Activated T-cell treated with anti-CD3 and anti-CD28 coated beads, Interleukin-2, amount 50 U/mL, for 4 hours (primary cell): ENCODE measurements at regions not wholly inside any gene's neighbourhood (a gene's known extent, or its start where the extent isn't known, plus 50 kb on each side); places are given as distances from the start of the nearest gene placed in this dataset.

Experiments
- ATAC-seq, 2 donors: fragments of 200-7000 bp; cut with Tn5 transposase; one replicate each; pipeline ENCODE4 v1.10.0; 2021
- DNase-seq: peaks from one replicate; pipeline ENCODE4 v3.0.0-alpha.2; 2020
- H3K27me3 Mint-ChIP-seq: one replicate; pipeline ENCODE4 v1.8.0; 2021; ENCODE audit warnings: low read depth, mixed read lengths
- H3K36me3 Mint-ChIP-seq: one replicate; pipeline ENCODE4 v1.8.0; 2022; ENCODE audit warnings: mixed read lengths; ENCODE audit not compliant: insufficient read depth
- H3K4me1 Mint-ChIP-seq: one replicate; pipeline ENCODE4 v1.8.0; 2021; ENCODE audit warnings: low read depth, mixed read lengths
- H3K4me3 Mint-ChIP-seq: one replicate; pipeline ENCODE4 v1.8.0; 2021; ENCODE audit warnings: mild to moderate bottlenecking, moderate library complexity, mixed read lengths
- H3K9me3 Mint-ChIP-seq: one replicate; pipeline ENCODE4 v1.8.0; 2021; ENCODE audit warnings: mixed read lengths

DNA sequence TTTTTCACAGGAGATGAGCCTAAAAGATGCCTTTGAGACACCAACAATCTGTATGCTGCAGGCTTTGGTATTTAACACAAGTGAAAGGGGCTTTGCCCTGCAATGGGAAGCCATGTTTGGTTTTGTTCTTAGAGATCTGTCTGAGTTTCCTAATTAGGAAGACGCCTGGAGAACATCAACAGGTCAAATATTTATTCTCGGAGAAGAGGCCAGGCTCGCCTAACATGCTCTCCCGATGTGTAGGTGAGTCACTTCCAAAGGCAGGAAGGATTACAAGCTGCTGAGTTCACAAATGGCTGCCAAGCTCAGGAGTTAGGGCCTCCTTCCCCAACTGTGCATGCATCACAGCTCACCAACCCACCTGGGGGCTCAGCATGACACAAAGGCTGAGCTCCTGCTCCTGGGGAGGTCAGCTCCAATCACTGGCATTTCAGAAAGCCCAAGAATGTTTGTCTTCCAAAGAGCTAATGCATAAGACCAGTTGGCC lies 119.5 kb upstream of the PRICKLE2 start:
- no peak overlapping the region for H3K4me3 Mint-ChIP-seq
- no peaks in the 10 kb centered on the region for H3K9me3 Mint-ChIP-seq
- DNase-seq (no peak), ATAC-seq (no peak)
- H3K36me3 Mint-ChIP-seq = no peaks in the 10 kb centered on the region
- H3K27me3 Mint-ChIP-seq = peaks cover 7% of the 10 kb centered on the region
- H3K4me1 Mint-ChIP-seq = no peaks in the 10 kb centered on the region

DNA sequence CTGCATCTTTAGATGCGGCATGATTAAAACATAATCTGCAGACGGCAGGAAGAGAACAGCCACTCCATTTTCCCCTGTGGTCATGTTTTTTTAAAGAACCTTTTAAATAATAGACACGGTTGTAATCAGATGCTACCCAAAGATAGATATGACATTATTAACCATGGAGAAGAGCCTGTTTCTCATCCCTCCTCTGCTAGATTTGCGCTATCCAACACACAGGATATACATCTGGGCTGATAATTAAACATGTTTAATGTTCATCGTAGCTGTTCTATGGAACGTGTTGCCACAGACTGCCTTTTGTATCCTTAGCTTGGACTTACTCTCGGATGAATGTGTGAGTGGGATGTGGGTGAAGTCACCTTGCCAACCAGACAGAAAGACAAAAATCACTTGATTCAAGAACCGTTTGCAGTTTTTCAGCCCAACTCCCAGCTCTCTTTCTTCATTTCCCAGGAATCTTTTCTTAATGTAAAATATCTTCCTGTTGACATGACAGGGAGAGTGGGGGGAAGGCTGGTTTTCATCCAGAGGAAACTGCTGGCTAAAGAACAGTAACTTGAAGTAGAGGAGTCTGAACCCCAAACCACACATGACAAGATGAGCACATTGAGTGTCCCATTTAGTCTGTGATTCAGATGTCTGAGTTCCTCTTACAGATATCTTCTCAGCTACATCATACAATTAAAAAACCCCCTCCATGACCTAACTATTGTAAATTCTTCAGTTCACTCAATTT lies 118.6 kb upstream of the PRICKLE2 start:
- ATAC-seq = no peak

DNA sequence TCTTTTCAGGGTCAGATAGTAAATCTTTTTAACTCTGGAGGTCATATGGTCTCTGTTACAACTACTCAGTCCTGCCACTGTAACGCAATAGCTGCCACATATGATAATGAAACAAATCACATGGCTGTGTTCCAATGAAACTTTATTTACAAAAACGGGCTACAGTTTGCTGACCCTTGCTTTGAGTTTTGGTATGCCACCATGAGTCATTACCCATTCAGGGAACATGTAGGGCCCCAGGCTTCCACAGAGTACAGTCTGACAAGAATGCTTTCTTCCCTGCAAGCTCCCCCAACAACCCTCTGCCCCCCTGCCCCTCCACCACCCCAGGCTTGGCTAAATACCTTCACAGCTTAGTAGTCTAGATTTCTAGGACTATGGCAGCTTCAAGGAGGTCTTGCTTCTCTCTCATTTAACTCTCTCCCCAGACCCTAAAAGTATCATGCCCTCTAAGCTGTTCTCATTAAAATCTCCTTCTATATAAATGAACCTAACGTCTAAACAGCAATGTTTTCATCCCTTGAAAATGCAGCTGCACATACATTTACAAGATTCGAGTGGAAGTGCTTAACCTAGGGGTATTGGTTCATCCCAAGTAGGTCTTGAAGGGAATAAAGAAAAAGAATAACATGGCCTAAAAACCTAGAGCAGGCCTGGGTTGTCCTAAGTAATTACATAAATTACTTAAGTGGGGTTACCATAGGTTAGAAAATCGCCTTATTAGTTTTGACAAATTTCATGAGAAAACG lies 117.8 kb upstream of the PRICKLE2 start:
- ATAC-seq = no peak
- Mint-ChIP-seq H3K4me3 (no peak overlapping the region), H3K36me3 (no peaks in the 10 kb centered on the region), H3K4me1 (no peaks in the 10 kb centered on the region), H3K27me3 (peaks cover 6% of the 10 kb centered on the region), H3K9me3 (no peaks in the 10 kb centered on the region)
- DNase-seq = no peak

More for the DNA sequence above, 118.6 kb upstream of the PRICKLE2 start:
- Mint-ChIP-seq H3K36me3 (no peaks in the 10 kb centered on the region), H3K4me3 (no peak overlapping the region), H3K4me1 (no peaks in the 10 kb centered on the region), H3K9me3 (no peaks in the 10 kb centered on the region), H3K27me3 (peaks cover 7% of the 10 kb centered on the region)
- DNase-seq = no peak

- Mint-ChIP-seq H3K9me3 (no peaks in the 10 kb centered on the region), H3K4me3 (no peak overlapping the region), H3K4me1 (no peaks in the 10 kb centered on the region), H3K27me3 (peaks cover 3% of the 10 kb centered on the region), H3K36me3 (no peaks in the 10 kb centered on the region)
- ATAC-seq (no peak), DNase-seq (no peak)
Observed at GRCh38 chr3:64341296-64341695, 116.0 kb upstream of the PRICKLE2 start.

DNA sequence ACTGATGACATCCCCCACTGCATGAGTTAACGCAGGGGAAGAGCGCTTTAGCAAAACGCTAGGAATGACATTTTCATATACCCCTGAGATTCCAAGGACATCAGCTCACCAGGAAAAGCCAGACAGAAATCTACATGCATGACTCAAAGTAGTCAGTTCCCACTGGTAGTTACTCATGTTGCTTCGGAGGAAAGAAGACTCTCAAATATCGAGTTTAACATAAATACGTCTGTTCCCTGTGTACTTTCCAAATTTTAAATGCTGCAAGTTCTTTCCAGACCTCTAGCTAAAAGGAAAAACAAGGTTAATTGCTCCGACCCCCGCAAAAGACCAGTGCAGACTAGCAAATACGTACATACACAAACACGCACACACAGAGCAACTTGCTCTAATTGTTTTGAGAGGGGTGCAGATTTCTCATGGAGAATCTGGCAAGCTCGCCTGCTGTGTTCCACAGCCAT lies 115.4 kb upstream of the PRICKLE2 start:
- Mint-ChIP-seq H3K27me3 (no peaks in the 10 kb centered on the region), H3K4me1 (no peaks in the 10 kb centered on the region), H3K4me3 (no peak overlapping the region), H3K9me3 (no peaks in the 10 kb centered on the region), H3K36me3 (no peaks in the 10 kb centered on the region)
- DNase-seq = no peak
- ATAC-seq = no peak

DNA sequence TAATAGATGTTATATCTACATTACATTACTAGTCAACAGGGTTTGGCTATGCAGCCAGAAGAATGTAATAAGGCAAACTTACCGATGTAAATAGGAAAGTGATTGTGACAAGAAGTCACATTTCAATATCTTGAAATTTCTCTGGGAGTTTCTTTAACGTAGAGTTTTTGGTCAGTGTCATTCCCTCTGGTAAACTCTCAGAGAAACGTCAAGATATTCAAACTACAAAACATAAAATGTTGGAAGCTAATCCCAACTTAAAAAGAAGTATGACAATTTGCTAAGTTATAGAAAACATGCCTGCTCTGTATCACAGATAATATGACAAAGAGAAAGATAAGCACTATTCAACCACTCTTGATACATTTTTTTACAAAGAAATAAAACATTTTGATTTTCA lies 111.2 kb upstream of the PRICKLE2 start:
- ATAC-seq (no peak), DNase-seq (no peak)
- Mint-ChIP-seq H3K27me3 (peaks cover 2% of the 10 kb centered on the region), H3K4me3 (no peak overlapping the region), H3K36me3 (no peaks in the 10 kb centered on the region), H3K4me1 (no peaks in the 10 kb centered on the region), H3K9me3 (no peaks in the 10 kb centered on the region)

DNA sequence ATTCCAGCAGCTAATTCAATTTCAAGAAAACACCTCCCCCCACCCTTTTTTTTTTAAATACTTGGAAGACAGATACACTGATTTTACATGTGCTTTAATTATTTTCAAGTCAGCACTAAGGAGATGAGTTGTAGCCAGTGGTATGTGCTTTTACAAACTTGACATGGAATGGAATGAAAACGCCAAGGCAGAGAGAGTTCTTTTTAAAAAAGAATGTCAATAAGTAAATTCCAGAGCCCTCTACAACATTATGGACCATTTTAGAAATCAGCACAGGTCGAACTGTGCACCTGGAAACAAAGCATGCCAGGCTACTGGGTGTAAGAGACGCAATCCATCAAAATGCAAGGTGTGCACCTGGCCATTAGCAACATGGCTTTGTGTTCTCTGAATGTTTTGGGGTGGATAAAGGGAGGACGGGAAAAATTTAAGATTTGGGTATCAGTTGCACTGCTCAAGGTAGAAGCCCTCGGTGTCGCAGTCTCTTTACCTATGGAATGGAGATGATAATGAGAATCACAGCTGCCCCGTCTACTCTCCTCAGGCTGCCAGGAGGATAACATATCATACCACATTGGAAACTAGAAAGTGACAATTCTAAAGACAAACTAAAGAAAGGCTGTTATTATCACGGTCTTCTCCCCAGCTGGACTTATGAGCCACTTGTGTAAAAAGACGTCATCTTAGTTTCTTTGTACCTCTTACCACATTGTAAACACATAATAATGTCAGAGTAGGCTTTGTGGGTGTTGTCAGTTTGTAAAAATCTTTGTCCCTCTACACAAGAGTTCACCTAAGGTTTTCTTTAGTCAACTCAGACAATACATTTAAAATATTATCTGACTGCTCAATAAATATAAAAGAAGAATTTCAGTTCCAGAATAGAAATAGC lies 107.4 kb upstream of the PRICKLE2 start:
- Mint-ChIP-seq H3K36me3 (no peaks in the 10 kb centered on the region), H3K27me3 (peaks cover 2% of the 10 kb centered on the region)

DNA sequence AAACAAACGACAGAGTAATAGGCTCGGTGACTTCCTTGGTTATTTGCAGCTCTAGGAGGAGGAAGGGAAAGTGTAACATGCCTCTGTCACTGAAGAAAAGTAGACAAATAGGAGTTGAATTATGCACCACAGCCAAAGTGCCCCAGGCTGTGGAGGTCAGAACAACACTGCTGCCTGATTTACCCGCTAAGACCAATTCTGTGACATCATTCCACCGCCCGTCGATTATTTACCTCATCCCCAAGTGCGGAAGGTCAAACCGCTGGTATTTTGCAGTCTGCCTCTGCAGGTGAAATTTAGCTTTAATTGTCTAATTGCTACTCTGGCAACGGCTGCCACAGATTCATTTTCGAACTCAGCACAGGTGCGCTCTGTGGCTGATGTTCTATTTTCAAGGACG lies 106.3 kb upstream of the PRICKLE2 start:
- Mint-ChIP-seq H3K27me3 (peaks cover 2% of the 10 kb centered on the region), H3K36me3 (no peaks in the 10 kb centered on the region), H3K9me3 (no peaks in the 10 kb centered on the region), H3K4me1 (no peaks in the 10 kb centered on the region), H3K4me3 (no peak overlapping the region)
- ATAC-seq (no peak), DNase-seq (no peak)

More for the DNA sequence above, 107.4 kb upstream of the PRICKLE2 start:
- no peak for ATAC-seq
- Mint-ChIP-seq H3K4me1 (no peaks in the 10 kb centered on the region), H3K4me3 (no peak overlapping the region), H3K9me3 (no peaks in the 10 kb centered on the region)
- no peak for DNase-seq

DNA sequence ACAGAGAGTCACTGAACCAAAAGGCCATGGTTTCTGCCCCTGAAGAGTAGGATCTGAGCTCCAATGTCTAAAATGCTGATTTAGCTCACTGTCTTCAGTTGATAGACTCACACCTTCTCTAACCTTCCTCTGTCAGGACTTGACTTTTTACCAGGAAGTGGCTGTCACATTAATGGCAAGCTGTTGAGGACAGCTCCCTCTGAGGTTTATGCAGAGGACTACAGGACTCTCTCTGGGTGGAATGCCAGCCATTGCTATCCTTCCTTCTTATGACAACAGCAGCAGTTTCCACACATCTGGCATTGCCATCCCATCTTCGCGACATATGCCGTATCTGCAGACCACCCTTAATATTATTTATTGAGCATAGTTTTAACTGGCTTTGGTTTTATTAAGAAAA lies 103.8 kb upstream of the PRICKLE2 start:
- Mint-ChIP-seq H3K36me3 (no peaks in the 10 kb centered on the region), H3K4me3 (no peak overlapping the region), H3K27me3 (peaks cover 5% of the 10 kb centered on the region), H3K9me3 (no peaks in the 10 kb centered on the region), H3K4me1 (no peaks in the 10 kb centered on the region)
- ATAC-seq (no peak), DNase-seq (no peak)

DNA sequence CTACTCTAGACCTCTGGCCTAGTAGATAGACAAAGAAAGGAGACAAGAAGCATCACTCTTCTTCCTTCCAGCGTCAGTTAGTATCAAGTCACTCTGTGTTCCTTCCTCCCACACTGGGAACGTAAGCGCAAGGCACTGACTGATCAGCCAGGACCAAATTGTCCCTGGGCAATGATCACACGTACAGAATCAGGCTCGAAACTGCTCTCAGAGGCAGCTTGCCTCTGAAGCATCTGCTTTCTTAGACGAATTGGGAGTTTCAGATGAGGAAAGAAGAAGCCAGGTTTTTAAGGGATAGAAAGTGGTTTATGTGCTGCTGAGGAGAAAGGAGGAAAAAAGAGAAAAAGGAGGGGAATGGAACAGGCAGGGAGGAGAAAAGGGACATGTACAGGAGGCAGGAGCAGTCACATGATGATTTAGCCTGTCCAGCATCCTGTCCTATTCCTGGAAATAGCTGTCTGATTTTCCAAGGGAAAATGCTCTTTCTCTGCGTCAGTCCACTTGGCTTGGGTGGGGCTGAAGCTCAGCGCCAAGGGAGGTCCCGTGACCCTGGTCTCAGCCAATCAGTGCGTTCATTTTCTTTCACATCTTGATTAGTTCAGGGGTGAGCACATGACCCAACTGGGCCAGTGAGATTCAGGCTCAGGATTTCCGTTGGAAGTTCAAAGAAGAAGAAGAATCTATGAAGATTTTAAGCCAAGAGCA lies 102.0 kb upstream of the PRICKLE2 start:
- no peak for DNase-seq
- H3K36me3 Mint-ChIP-seq = no peaks in the 10 kb centered on the region
- H3K4me1 Mint-ChIP-seq = no peaks in the 10 kb centered on the region
- no peak overlapping the region for H3K4me3 Mint-ChIP-seq
- ATAC-seq = no peak
- H3K27me3 Mint-ChIP-seq = peaks cover 5% of the 10 kb centered on the region
- no peaks in the 10 kb centered on the region for H3K9me3 Mint-ChIP-seq

GRCh38 chr3:64321747-64322146 lies 96.5 kb upstream of the PRICKLE2 start:
- no peaks in the 10 kb centered on the region for H3K36me3 Mint-ChIP-seq
- H3K9me3 Mint-ChIP-seq = no peaks in the 10 kb centered on the region
- H3K27me3 Mint-ChIP-seq = peaks cover 2% of the 10 kb centered on the region
- H3K4me1 Mint-ChIP-seq = no peaks in the 10 kb centered on the region
- DNase-seq (no peak), ATAC-seq (no peak)
- no peak overlapping the region for H3K4me3 Mint-ChIP-seq

DNA sequence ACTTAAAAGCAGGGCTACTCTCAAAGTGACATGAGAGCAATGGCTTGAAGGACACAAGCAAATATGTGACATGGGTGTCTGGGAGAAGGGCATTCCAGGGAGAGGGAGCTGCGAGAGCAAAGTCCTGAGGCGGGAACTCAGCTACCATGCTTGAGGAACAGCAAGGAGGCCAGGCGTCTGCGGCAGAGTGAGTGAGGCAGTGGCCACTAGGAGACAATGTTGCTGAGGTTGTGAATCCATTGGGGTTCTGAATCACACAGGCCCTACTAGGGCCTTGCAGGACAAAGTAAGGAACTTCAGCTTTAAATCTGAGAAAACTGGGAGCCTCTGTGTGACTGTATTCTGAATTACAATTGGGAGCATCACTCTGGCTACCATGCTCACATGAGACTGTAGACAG lies 94.1 kb upstream of the PRICKLE2 start:
- no peak for ATAC-seq
- Mint-ChIP-seq H3K27me3 (no peaks in the 10 kb centered on the region), H3K4me1 (no peaks in the 10 kb centered on the region), H3K4me3 (no peak overlapping the region), H3K9me3 (no peaks in the 10 kb centered on the region), H3K36me3 (no peaks in the 10 kb centered on the region)
- no peak for DNase-seq

- no peak for DNase-seq
- no peaks in the 10 kb centered on the region for H3K36me3 Mint-ChIP-seq
- ATAC-seq = no peak
- no peaks in the 10 kb centered on the region for H3K4me1 Mint-ChIP-seq
- H3K9me3 Mint-ChIP-seq = no peaks in the 10 kb centered on the region
- H3K4me3 Mint-ChIP-seq = no peak overlapping the region
- H3K27me3 Mint-ChIP-seq = no peaks in the 10 kb centered on the region
Observed at GRCh38 chr3:64318668-64319271, 93.5 kb upstream of the PRICKLE2 start.
